Neural crest cell (in vitro differentiated cells): ENCODE measurements at regions not wholly inside any gene's neighbourhood (a gene's known extent, or its start where the extent isn't known, plus 50 kb on each side); places are given as distances from the start of the nearest gene placed in this dataset.

Experiments used
- DNase-seq: peaks from one replicate; pipeline ENCODE4 v3.0.0; 2021; ENCODE audit warnings: low read depth, mixed read lengths, low spot score
- H3K27ac Mint-ChIP-seq: one replicate; pipeline ENCODE4 v1.8.0; 2021; ENCODE audit warnings: mild to moderate bottlenecking, mixed read lengths; ENCODE audit not compliant: unreplicated experiment
- H3K27me3 Mint-ChIP-seq: 2 replicates; pipeline ENCODE4 v1.8.0; 2021; ENCODE audit warnings: low read depth, mild to moderate bottlenecking, mixed read lengths
- H3K36me3 Mint-ChIP-seq: 2 replicates; pipeline ENCODE4 v1.8.0; 2021; ENCODE audit warnings: low read depth, mild to moderate bottlenecking, mixed read lengths
- H3K4me1 Mint-ChIP-seq: 2 replicates; pipeline ENCODE4 v1.8.0; 2021; ENCODE audit warnings: mixed read lengths
- H3K4me3 Mint-ChIP-seq: one replicate; pipeline ENCODE4 v1.8.0; 2021; ENCODE audit warnings: mild to moderate bottlenecking, mixed read lengths
- H3K9me3 Mint-ChIP-seq: 2 replicates; pipeline ENCODE4 v1.8.0; 2021; ENCODE audit warnings: mixed read lengths
- TF ChIP-seq, protein P1 (sequence below): fragments of 200-600 bp; sonication (generic); conservative IDR thresholded peaks from 2 replicates; pipeline ENCODE4 v1.5.0; 2021; ENCODE audit warnings: antibody characterized with exemption, mild to moderate bottlenecking

DNA sequence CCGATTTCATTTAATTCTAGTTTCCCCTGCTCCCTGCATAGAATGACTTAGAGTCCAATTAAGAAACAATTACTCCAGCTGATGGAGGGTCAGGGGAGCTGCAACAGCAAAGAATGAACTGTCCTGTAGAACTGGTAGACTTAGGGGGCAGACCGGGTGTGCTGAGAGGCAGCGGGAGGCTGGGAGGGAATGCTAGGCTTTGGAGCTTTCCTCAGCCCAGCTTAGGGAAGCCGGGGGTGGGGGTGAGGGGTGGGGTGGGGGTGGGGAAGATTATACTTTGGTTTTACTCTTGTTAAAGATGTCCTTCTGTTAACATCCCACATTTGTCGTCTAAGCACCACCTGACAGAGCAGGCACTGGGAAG is 458.6 kb upstream of the ASIC2 start:
- peak overlapping the region; percentile 23 for H3K27ac Mint-ChIP-seq
- H3K4me1 Mint-ChIP-seq = peaks cover 12% of the 10 kb centered on the region
- peaks cover 71% of the 10 kb centered on the region for H3K27me3 Mint-ChIP-seq

DNA sequence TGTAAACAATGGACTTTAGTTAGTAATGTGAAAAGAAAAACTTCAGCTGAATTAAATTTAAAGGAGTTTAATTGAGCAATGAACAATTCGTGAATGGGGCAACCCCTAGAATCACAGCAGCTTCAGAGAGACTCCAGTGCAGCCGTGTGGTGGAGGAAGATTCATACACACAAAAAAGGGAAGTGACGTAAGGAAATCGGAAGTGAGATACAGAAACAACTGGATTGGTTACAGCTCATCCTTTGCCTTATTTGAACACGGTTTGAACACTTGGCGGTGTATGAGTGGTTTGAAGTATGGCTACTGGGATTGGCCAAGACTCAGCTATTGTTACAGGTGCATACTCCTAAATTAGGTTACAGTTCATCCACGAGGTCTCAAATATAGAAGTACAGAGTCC is 460.4 kb upstream of the ASIC2 start:
- peaks cover 72% of the 10 kb centered on the region for H3K27me3 Mint-ChIP-seq

More for the DNA sequence above, 458.6 kb upstream of the ASIC2 start:
- TF ChIP-seq, protein P1, sequence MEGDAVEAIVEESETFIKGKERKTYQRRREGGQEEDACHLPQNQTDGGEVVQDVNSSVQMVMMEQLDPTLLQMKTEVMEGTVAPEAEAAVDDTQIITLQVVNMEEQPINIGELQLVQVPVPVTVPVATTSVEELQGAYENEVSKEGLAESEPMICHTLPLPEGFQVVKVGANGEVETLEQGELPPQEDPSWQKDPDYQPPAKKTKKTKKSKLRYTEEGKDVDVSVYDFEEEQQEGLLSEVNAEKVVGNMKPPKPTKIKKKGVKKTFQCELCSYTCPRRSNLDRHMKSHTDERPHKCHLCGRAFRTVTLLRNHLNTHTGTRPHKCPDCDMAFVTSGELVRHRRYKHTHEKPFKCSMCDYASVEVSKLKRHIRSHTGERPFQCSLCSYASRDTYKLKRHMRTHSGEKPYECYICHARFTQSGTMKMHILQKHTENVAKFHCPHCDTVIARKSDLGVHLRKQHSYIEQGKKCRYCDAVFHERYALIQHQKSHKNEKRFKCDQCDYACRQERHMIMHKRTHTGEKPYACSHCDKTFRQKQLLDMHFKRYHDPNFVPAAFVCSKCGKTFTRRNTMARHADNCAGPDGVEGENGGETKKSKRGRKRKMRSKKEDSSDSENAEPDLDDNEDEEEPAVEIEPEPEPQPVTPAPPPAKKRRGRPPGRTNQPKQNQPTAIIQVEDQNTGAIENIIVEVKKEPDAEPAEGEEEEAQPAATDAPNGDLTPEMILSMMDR = no peak
- Mint-ChIP-seq H3K4me3 (peak overlapping the region; percentile 17), H3K36me3 (no peaks in the 10 kb centered on the region), H3K9me3 (no peaks in the 10 kb centered on the region)
- no peak for DNase-seq

DNA sequence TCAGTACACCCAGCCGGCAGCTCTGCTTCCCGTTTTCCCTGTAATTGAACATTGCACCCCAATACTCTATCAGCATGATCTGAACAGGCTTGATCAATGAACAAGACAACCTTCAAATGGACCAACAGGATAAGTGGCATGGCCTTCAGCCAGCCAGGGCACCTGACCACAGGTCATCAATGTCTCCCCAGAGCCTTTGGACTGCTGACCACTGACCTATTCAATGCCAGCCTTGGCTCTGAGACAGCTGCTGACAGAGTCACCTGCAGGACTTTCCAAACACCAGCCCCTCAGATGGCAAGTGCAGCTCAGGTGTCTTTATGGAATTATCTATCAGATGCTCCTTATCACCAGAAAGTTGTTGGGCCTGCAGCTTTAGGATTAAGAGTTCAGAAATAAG is 462.9 kb upstream of the ASIC2 start:
- Mint-ChIP-seq H3K4me3 (no peak overlapping the region), H3K27ac (no peak overlapping the region), H3K4me1 (peaks cover 7% of the 10 kb centered on the region), H3K9me3 (no peaks in the 10 kb centered on the region), H3K36me3 (no peaks in the 10 kb centered on the region), H3K27me3 (peaks cover 57% of the 10 kb centered on the region)
- DNase-seq = no peak
- TF ChIP-seq, protein P1 = no peak

More for the DNA sequence above, 460.4 kb upstream of the ASIC2 start:
- Mint-ChIP-seq H3K4me3 (no peak overlapping the region), H3K27ac (no peak overlapping the region), H3K9me3 (no peaks in the 10 kb centered on the region), H3K36me3 (no peaks in the 10 kb centered on the region), H3K4me1 (peaks cover 12% of the 10 kb centered on the region)
- DNase-seq = no peak
- TF ChIP-seq, protein P1 = no peak

DNA sequence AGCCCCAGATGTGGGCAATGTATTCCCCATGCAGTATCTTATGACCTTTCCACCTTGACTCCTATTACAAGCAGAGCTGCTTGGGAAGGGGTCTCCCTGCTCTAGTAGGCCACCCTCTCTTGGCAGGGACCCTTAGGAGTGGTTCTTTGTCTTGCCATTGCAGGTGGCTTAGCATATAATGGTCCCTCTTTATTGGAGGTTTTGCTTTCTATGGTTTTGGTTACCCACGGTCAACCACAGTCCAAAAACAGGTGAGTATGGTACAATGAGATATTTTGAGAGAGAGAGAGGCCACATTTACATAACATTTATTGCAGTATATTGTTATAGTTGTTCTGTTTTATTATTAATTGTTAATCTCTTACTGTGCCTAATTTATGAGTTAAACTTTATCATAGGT is 472.8 kb upstream of the ASIC2 start:
- TF ChIP-seq, protein P1 = no peak
- no peak overlapping the region for H3K4me3 Mint-ChIP-seq
- peaks cover 5% of the 10 kb centered on the region for H3K27me3 Mint-ChIP-seq
- no peak overlapping the region for H3K27ac Mint-ChIP-seq
- no peaks in the 10 kb centered on the region for H3K36me3 Mint-ChIP-seq
- H3K9me3 Mint-ChIP-seq = no peaks in the 10 kb centered on the region
- DNase-seq = no peak
- no peaks in the 10 kb centered on the region for H3K4me1 Mint-ChIP-seq

DNA sequence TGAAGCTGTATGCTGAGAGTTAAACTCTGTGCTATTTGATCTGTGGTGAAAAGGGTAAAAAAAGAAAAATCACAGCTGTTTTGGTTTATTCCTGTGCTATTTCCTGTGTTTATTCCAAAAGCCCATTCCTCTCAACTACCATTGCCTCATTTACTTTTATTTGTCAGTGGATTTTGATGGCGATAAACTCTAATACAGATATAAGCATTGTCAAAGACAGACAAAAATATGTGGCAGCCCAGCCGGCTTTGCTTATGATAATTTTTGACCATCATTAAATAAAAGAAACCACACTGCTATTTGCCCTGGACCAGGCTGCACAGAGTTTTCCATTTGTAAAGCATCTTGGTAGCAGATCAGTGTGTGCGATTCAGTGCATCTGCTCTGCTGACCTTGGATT is 473.6 kb upstream of the ASIC2 start:
- H3K27ac Mint-ChIP-seq = no peak overlapping the region
- H3K27me3 Mint-ChIP-seq = no peaks in the 10 kb centered on the region
- no peaks in the 10 kb centered on the region for H3K9me3 Mint-ChIP-seq
- H3K4me1 Mint-ChIP-seq = no peaks in the 10 kb centered on the region
- DNase-seq = no peak
- TF ChIP-seq, protein P1 = no peak
- H3K36me3 Mint-ChIP-seq = no peaks in the 10 kb centered on the region
- H3K4me3 Mint-ChIP-seq = no peak overlapping the region

DNA sequence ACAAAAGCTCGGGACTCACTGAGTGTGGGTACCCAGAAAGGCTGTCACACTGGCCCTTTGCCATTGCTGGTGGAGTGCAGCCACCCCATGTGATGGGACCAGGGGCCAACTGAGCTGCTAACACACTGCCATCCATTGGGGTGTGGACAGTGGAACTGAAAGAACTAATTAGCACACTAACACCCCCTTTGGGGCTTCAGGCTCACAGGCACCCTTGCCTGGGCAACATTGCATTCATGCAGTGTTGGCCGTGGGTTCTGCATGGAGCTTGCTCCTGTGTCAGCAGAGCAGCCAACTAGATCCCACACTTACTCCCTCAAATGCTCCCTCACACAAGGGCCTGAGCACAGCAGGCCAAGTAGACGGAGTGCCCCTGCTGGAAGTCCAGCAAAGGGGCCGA is 476.0 kb upstream of the ASIC2 start:
- no peaks in the 10 kb centered on the region for H3K9me3 Mint-ChIP-seq
- H3K4me1 Mint-ChIP-seq = no peaks in the 10 kb centered on the region
- DNase-seq = no peak
- no peaks in the 10 kb centered on the region for H3K36me3 Mint-ChIP-seq
- H3K27ac Mint-ChIP-seq = no peak overlapping the region
- no peak overlapping the region for H3K4me3 Mint-ChIP-seq
- TF ChIP-seq, protein P1 = no peak
- H3K27me3 Mint-ChIP-seq = peaks cover 5% of the 10 kb centered on the region
